GM18519 (cell line): ENCODE measurements at regions not wholly inside any gene's neighbourhood (a gene's known extent, or its start where the extent isn't known, plus 50 kb on each side); places are given as distances from the start of the nearest gene placed in this dataset.

Experiments used
- ATAC-seq: cut with Tn5 transposase; IDR thresholded peaks from one replicate; pipeline ENCODE4 v1.9.1; 2021; ENCODE audit warnings: mild to moderate bottlenecking, moderate library complexity; ENCODE audit not compliant: unreplicated experiment, low FRiP score

DNA sequence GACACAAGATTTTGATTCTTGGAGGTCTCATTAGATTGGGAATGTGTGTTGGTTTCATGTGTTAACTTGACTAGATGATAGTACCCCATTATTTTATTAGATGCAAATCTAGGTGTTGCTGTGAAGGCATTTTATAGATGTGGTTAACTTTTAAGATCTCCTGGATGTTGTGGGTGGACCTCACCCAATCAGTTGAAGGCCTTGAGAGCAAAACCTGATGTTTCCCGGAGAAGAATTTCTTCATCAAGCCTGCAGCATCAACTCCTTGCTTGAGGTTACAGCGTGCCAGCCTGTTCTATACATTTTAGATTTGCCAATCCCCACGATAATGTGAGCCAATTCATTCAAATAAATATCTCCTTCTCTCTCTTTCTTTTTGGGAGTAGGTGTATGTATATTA, 66.8 kb upstream of the EXOC2 start:
- no peak for ATAC-seq

DNA sequence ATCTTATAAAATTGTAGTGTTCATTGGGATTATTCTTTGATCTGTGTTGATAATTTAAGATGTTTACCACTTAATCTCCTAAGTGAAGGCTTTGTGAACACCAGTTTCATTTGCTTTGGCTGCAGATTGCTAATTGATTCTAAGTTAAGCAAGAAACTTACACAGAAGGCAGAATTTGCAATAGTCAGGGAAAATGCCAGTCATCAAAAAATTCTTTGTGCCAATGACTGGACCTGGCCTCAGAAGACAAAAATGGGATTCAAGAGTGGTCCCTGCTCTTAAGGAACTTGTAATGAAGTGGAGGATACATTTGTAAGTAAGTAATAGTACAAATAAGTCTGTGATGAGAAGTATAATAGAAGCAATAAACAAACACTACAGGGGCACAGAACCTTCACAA, 63.3 kb upstream of the EXOC2 start:
- ATAC-seq: no peak

DNA sequence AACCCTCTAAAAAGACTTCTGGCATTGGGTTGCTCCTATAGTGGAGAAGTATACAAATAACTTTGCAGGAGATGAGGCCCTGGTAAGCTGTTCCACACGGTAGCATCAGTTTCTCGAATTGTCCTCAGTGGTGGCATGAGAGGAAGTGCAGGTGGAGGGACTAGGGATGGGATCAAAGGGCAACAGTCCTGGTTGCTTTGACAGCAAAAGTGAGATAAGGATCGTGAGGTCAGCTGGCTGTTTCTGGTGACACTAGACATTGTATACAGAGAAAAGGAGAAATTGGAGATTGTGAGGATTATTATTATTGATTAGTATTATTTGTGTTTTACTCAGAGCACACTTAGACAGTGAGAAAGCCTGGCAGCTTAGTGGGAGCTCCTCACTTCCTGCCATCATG, 61.3 kb upstream of the EXOC2 start:
- ATAC-seq: no peak

DNA sequence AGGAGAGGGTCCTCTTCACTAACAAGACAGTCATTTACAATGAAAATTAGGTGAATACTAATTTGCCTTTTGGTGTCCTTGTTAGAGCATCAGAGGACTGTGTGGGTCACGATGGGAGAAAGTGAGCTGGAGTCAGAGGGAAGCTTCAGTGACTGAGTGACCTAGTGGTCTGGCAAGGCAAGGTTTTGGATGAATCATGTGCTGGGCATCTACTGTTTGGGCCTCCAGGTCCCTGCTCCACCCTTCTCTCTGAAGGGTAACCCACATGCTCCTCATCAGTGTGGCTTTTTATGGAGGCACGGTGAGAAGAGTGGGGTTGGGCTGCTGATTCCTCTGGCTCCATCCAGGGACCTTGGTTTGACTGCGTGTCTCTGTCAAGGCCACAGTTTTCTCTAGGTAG, 60.5 kb upstream of the EXOC2 start:
- ATAC-seq: no peak

DNA sequence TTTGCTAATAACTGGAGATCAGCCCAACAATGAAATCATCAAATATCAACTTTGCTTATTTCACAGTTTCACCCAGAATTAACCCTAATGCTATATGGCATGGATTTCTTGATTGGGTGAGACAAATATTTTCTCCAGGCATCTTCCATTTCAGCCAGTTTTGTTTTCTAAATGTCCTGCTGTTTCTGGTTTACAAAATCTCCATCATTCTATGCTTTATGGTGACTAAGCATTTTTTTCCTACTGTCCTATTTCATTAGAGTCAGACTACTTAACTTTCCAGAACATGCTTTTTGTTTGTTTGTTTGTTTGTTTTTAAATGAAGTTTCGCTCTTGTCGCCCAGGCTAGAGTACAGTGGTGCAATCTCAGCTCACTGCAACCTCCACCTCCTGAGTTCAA, 59.5 kb upstream of the EXOC2 start:
- ATAC-seq: no peak

DNA sequence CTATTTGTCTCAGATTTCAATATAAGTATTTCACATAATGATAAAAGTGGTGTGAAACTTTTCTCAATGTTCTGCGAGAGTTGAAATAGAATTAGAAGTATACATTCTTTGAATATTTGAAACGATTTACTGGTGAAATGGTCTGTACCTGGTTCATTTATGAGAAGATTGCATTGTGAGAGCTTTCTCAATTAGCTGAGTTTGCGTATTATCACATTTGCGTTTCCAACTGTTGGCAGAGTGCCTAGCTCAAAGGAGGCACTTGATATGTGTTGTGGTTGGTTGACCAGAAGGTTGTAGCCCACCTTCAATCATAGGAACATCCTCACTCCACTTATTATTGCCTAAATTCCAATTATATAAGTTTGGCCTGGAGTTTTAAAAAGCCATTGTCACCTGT, 58.8 kb upstream of the EXOC2 start:
- no peak for ATAC-seq

DNA sequence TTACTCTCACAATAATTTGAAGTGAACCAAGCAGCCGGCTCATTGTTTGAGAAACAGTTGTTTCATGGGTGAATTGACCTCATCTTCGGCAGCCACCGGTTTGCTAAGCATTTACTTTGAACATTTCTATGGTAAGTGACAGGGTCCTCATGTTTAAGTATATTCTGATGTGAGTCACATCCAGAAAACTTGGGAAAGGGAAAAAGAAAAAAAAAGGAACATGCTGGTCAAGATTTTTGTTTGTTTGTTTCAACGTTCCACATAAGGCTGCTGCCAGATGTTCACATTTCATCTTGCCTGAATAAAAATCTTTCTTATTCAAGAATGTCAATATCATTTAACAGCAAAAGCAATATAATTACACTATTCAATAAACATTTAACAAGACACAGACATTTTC, 55.0 kb upstream of the EXOC2 start:
- ATAC-seq: no peak

DNA sequence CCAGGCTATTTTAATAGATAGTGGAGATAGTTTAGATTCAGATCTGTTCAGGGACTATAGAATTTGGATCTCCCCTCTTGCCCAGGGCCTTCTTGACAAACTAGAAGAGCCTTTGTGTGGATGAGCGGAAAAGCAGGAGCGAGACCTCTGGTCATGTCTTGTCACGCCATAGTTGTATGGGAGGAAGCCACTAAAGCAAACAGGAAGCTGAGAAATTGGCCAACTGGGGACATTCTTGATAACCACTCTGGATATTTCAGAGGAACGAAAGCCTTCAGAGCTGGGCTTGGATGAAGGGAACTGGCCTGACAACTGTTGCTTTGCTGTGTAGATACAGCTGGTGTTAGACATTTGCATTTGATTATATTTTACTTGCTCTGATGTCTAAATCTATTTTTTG, 54.1 kb upstream of the EXOC2 start:
- no peak for ATAC-seq

DNA sequence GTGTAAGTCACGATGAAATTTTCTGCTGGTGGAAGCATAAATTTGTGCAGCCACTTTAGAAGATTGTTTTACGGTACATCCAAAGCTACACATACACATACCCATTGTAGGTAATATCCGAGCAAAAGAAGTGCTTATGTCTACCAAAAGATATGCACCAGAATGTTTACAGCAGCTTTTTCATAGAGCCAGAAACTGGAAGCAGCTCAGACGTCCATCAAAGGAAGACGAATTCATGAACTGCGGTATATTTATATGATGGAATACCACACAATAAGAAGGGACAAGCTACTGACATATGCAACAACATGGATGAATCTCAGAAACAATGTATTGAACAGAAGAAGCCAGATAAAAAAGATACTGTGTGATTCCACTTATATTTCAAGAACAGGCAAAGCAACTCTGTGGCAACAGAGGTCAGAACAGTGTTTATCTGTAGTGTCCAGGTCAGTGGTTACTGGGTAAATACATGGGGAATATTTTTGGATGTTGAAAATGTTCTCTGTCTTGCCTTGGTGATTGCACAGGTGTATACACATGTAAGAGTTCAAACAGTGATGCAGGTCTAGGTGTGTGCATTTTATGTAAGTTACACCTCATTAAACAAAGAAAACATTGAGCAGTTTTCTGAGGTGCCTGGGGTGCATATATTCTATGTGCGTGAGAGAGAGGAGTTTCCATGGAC, 51.9 kb upstream of the EXOC2 start:
- ATAC-seq: no peak

DNA sequence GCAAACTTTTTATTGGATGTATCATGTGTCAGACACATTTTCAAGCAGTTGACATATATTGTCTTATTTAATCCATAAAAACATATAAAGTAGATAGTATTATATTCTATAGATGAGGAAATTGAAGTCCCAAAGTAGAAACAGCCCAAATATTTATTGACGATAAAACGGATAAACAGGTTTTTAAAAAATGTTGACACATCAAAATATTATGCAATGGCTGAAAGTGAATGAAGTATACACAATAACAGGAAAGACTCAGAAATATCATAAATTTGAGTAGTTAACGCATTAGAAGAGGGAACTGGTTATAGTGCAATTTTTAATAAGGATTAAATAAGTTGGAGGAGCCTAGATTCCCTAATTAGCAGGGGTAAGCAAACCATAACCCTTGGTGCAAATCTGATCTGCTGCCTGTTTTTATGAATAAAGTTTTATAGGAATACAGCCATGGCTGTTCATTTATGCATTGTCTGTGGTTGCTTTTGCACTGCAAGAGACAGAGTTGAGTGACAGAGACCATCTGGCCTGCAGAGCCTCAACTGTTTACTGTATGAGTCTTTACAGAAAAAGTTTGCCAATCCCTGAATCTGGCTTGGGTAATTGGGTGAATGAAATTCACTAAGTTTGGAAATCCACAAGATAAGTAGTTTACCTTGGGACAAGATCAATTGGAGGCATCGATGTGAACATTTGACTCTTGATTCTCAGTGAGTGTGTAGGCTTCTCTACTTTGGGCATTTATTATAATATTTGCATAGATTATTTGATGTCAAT, 50.6 kb upstream of the EXOC2 start:
- no peak for ATAC-seq
